DND-41 (cell line): ENCODE measurements at regions not wholly inside any gene's neighbourhood (a gene's known extent, or its start where the extent isn't known, plus 50 kb on each side); places are given as distances from the start of the nearest gene placed in this dataset.
"Not testable (repeated sequence)": the region's sequence is repeated elsewhere in the genome, so short reads cannot be mapped to it uniquely, and the experiment has no call there.

Source experiments
- ATAC-seq: fragments of 200-7000 bp; cut with Tn5 transposase; 3 replicates; pipeline ENCODE4 v1.9.1; 2021; ENCODE audit warnings: low read depth; ENCODE audit not compliant: insufficient read depth
- DNase-seq: peaks from one replicate; pipeline ENCODE4 v3.0.0-alpha.2; 2020
- H2AFZ ChIP-seq: 2 replicates; pipeline ENCODE4 v1.6.0; 2012; ENCODE audit warnings: low read depth, low read length
- H3K27ac ChIP-seq: 2 replicates; pipeline ENCODE4 v1.5.1; 2012; ENCODE audit warnings: low read length, inconsistent platforms
- H3K27me3 ChIP-seq: fragments of 200-600 bp; sonication (generic); 2 replicates; pipeline ENCODE4 v1.6.0; 2012; ENCODE audit warnings: low read length, mild to moderate bottlenecking, inconsistent platforms; ENCODE audit not compliant: insufficient read depth, poor library complexity
- H3K36me3 ChIP-seq: 2 replicates; pipeline ENCODE4 v1.5.1; 2012; ENCODE audit warnings: low read length, inconsistent platforms; ENCODE audit not compliant: insufficient read depth
- H3K4me1 ChIP-seq: 2 replicates; pipeline ENCODE4 v1.5.1; 2012; ENCODE audit warnings: mild to moderate bottlenecking, low read length; ENCODE audit not compliant: insufficient read depth
- H3K4me2 ChIP-seq: 2 replicates; pipeline ENCODE4 v1.6.0; 2012; ENCODE audit warnings: mild to moderate bottlenecking, moderate library complexity, low read length, inconsistent platforms; ENCODE audit not compliant: insufficient read depth
- H3K4me3 ChIP-seq, 2 experiments: fragments of 200-600 bp in 1 of 2; shearing (Covaris generic) in 1 of 2; 2 replicates each; pipeline ENCODE4 v1.5.1; 2012 to 2016; ENCODE audit warnings: inconsistent platforms in 2 of 2, low read length in 2 of 2, mild to moderate bottlenecking in 2 of 2, low read depth in 1 of 2, moderate library complexity in 1 of 2
- H3K79me2 ChIP-seq: 2 replicates; pipeline ENCODE4 v1.6.0; 2012; ENCODE audit warnings: low read length, inconsistent platforms; ENCODE audit not compliant: insufficient read depth
- H3K9ac ChIP-seq: 2 replicates; pipeline ENCODE4 v1.6.0; 2012; ENCODE audit warnings: low read depth, mild to moderate bottlenecking, inconsistent platforms, low read length, moderate library complexity
- H3K9me3 ChIP-seq: 2 replicates; pipeline ENCODE4 v1.5.1; 2012; ENCODE audit warnings: low read length, moderate library complexity, mild to moderate bottlenecking, inconsistent platforms; ENCODE audit not compliant: insufficient read depth, severe bottlenecking
- H4K20me1 ChIP-seq: 2 replicates; pipeline ENCODE4 v1.6.0; 2012; ENCODE audit warnings: low read length; ENCODE audit not compliant: insufficient read depth
- CTCF ChIP-seq: IDR thresholded peaks from 2 replicates; pipeline ENCODE4 v1.5.1; 2012; ENCODE audit warnings: borderline replicate concordance, low read length, moderate library complexity, mild to moderate bottlenecking; ENCODE audit not compliant: poor library complexity, severe bottlenecking; ENCODE audit errors: extremely low read depth
- EZH2 ChIP-seq: IDR thresholded peaks from 3 replicates; pipeline ENCODE4 v1.6.1; 2012; ENCODE audit warnings: borderline replicate concordance, low read depth, mild to moderate bottlenecking, moderate library complexity, low read length, inconsistent platforms; ENCODE audit not compliant: severe bottlenecking

DNA sequence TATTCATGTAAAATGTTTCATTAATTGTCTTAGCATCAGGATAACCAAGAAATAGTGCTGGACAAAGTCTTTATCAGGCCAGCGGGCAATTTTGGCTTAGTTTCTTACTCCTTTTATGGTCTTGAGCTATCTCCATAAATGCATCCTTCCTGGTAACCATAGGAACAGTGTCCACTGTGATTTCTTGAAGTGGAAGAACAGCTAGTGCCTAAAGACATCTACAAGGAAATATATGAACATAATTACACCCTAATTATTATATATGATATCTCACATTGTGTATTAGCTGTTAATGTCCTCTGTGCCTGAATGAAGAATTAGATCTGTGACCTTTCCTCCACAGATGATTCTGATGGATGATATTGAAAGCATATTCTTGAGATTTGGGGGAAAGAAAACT, 286.7 kb upstream of the ATXN7L3B start:
- no peak overlapping the region for H3K9ac ChIP-seq
- H3K36me3 ChIP-seq, result no peaks in the 10 kb centered on the region
- H3K4me3 ChIP-seq, result no peak overlapping the region
- H3K79me2 ChIP-seq, result no peaks in the 10 kb centered on the region
- no peak overlapping the region for H2AFZ ChIP-seq
- H3K4me1 ChIP-seq, result no peaks in the 10 kb centered on the region
- H4K20me1 ChIP-seq, result no peaks in the 10 kb centered on the region
- H3K4me2 ChIP-seq, result no peak overlapping the region
- no peak overlapping the region for H3K27ac ChIP-seq
- no peaks in the 10 kb centered on the region for H3K27me3 ChIP-seq
- DNase-seq (no peak), ATAC-seq (no peak)
- TF ChIP-seq EZH2 (no peak), CTCF (no peak)
- no peaks in the 10 kb centered on the region for H3K9me3 ChIP-seq

GRCh38 chr12:74253826-74254225, 283.8 kb upstream of the ATXN7L3B start:
- not testable (repeated sequence) for H3K27me3 ChIP-seq, H4K20me1 ChIP-seq, H3K4me3 ChIP-seq, H2AFZ ChIP-seq, H3K4me1 ChIP-seq, DNase-seq, H3K4me2 ChIP-seq, ATAC-seq, H3K36me3 ChIP-seq, H3K9me3 ChIP-seq, H3K9ac ChIP-seq, H3K27ac ChIP-seq, H3K79me2 ChIP-seq

- ATAC-seq, result no peak
These were observed 282.9 kb upstream of the ATXN7L3B start for GRCh38 chr12:74254784-74255183.

GRCh38 chr12:74259199-74259598, 278.4 kb upstream of the ATXN7L3B start:
- Histone ChIP-seq H3K27me3 (no peaks in the 10 kb centered on the region), H3K4me1 (no peaks in the 10 kb centered on the region), H3K27ac (no peak overlapping the region), H2AFZ (no peak overlapping the region), H3K9ac (no peak overlapping the region), H4K20me1 (no peaks in the 10 kb centered on the region), H3K4me2 (no peak overlapping the region), H3K9me3 (no peaks in the 10 kb centered on the region), H3K79me2 (no peaks in the 10 kb centered on the region), H3K4me3 (no peak overlapping the region), H3K36me3 (no peaks in the 10 kb centered on the region)
- ATAC-seq (no peak), DNase-seq (no peak)
- TF ChIP-seq EZH2 (no peak), CTCF (no peak)

More at GRCh38 chr12:74254784-74255183, 282.9 kb upstream of the ATXN7L3B start:
- no peak overlapping the region for H3K27ac ChIP-seq
- no peak for DNase-seq
- no peak overlapping the region for H3K4me2 ChIP-seq
- H2AFZ ChIP-seq, result no peak overlapping the region
- H4K20me1 ChIP-seq, result no peaks in the 10 kb centered on the region
- H3K79me2 ChIP-seq, result no peaks in the 10 kb centered on the region
- no peaks in the 10 kb centered on the region for H3K36me3 ChIP-seq
- H3K27me3 ChIP-seq, result no peaks in the 10 kb centered on the region
- H3K4me3 ChIP-seq, result no peak overlapping the region
- no peaks in the 10 kb centered on the region for H3K4me1 ChIP-seq
- no peaks in the 10 kb centered on the region for H3K9me3 ChIP-seq
- no peak overlapping the region for H3K9ac ChIP-seq
- no peak for TF ChIP-seq CTCF
- TF ChIP-seq EZH2, result no peak
